ENCODE measurements at regions not wholly inside any gene's neighbourhood (a gene's known extent, or its start where the extent isn't known, plus 50 kb on each side); places are given as distances from the start of the nearest gene placed in this dataset.

- TF ChIP-seq CTCF (IDR thresholded peaks at IDR 0.05; ENCODE audit: control extremely low read depth in 1 of 3, insufficient read depth in 1 of 3, low read depth in 1 of 3, low read length in 3 of 3) (no peak), NRF1 (IDR thresholded peaks at IDR 0.05; ENCODE audit: low read depth, low read length) (no peak), CEBPB (IDR thresholded peaks at IDR 0.05; ENCODE audit: low read depth, low read length) (no peak), SIN3A (conservative IDR thresholded peaks at IDR 0.05 in 1 of 2, IDR thresholded peaks at IDR 0.05 in 1 of 2; ENCODE audit: low read depth in 1 of 2, low read length in 2 of 2) (no peak), CREB1 (IDR thresholded peaks at IDR 0.05) (no peak), POLR2AphosphoS5 (IDR thresholded peaks at IDR 0.05; ENCODE audit: low read depth, low read length) (no peak), RAD21 (IDR thresholded peaks at IDR 0.05 in 1 of 2, conservative IDR thresholded peaks at IDR 0.05 in 1 of 2; ENCODE audit: low read depth in 2 of 2, low read length in 2 of 2) (no peak), RFX5 (IDR thresholded peaks at IDR 0.05; ENCODE audit: borderline replicate concordance, low read depth, low read length) (no peak), JUN (IDR thresholded peaks at IDR 0.05; ENCODE audit: low read depth, low read length) (no peak), SAP30 (IDR thresholded peaks at IDR 0.05; ENCODE audit: insufficient read depth, insufficient replicate concordance, low read length) (no peak)
Measured at GRCh38 chr5:27938989-27939388, 900.6 kb upstream of the CDH9 start.

Measured in H1 (cell line).